Caco-2 (cell line): ENCODE measurements at regions not wholly inside any gene's neighbourhood (a gene's known extent, or its start where the extent isn't known, plus 50 kb on each side); places are given as distances from the start of the nearest gene placed in this dataset.

Experiments
- BruUV-seq: library from RNA; stranded (reverse); fragments of 400-500 nt; replicated peaks from 2 replicates; lab custom pipeline; 2021; lab: Mats Ljungman, UMichigan
- CTCF ChIA-PET: fragments of 300-600 bp; sonication (Branson Sonifier 250); formaldehyde crosslinking; loops from one replicate; lab custom pipeline; 2022; ENCODE audit warnings: antibody characterized with exemption; lab: Charles Lee
- POLR2A ChIA-PET: fragments of 300-600 bp; sonication (Branson Sonifier 250); formaldehyde crosslinking; loops from one replicate; lab custom pipeline; 2022; ENCODE audit warnings: antibody characterized with exemption; lab: Charles Lee
- DNase-seq, 2 experiments: peaks; one replicate each; pipeline versions ENCODE4 v3.0.0 to v3.0.0-alpha.2; 2020 to 2022
- H3K27me3 ChIP-seq: replicated peaks from 2 replicates; pipeline ENCODE4 v1.6.0; 2011; ENCODE audit warnings: low read length; ENCODE audit not compliant: control insufficient read depth, insufficient read depth
- H3K36me3 ChIP-seq: 2 replicates; pipeline ENCODE4 v1.5.1; 2011; ENCODE audit warnings: low read length; ENCODE audit not compliant: control insufficient read depth, insufficient read depth
- H3K4me1 ChIP-seq: fragments of 250-450 bp; sonication (Bioruptor Pico); 2 replicates; pipeline ENCODE4 v1.5.1; 2020; ENCODE audit warnings: mild to moderate bottlenecking
- H3K4me3 ChIP-seq: 2 replicates; pipeline ENCODE4 v1.5.1; 2011; ENCODE audit warnings: low read depth, mild to moderate bottlenecking, control low read depth, low read length
- H3K9me3 ChIP-seq: fragments of 250-450 bp; sonication (Bioruptor Pico); 2 replicates; pipeline ENCODE4 v1.5.1; 2020; ENCODE audit warnings: mild to moderate bottlenecking, moderate library complexity
- H3K27ac Mint-ChIP-seq: one replicate; pipeline ENCODE4 v1.8.0; 2022; ENCODE audit warnings: mixed read lengths; ENCODE audit not compliant: unreplicated experiment
- H3K27me3 Mint-ChIP-seq: one replicate; pipeline ENCODE4 v1.8.0; 2022; ENCODE audit warnings: mixed read lengths; ENCODE audit not compliant: insufficient read depth, unreplicated experiment
- H3K36me3 Mint-ChIP-seq: one replicate; pipeline ENCODE4 v1.8.0; 2022; ENCODE audit warnings: mild to moderate bottlenecking, mixed read lengths; ENCODE audit not compliant: insufficient read depth, unreplicated experiment
- H3K4me1 Mint-ChIP-seq: one replicate; pipeline ENCODE4 v1.8.0; 2022; ENCODE audit warnings: low read depth, mixed read lengths; ENCODE audit not compliant: unreplicated experiment
- H3K4me3 Mint-ChIP-seq: one replicate; pipeline ENCODE4 v1.8.0; 2022; ENCODE audit warnings: mild to moderate bottlenecking, moderate library complexity, mixed read lengths; ENCODE audit not compliant: unreplicated experiment
- H3K9me3 Mint-ChIP-seq: one replicate; pipeline ENCODE4 v1.8.0; 2022; ENCODE audit warnings: mixed read lengths; ENCODE audit not compliant: unreplicated experiment
- intact Hi-C: fragments of 100-400 bp; cut with micrococcal nuclease; formaldehyde crosslinking; loops from one replicate; pipeline ENCODE4 v1.10.0; 2022; ENCODE audit not compliant: unreplicated experiment
- TF ChIP-seq, protein P1 (sequence below), 2 experiments: fragments of 200-600 bp in 1 of 2; IDR thresholded peaks; 1 replicate in 1 of 2; 2 replicates in 1 of 2; pipeline versions ENCODE4 v1.5.1 to v1.8.0; 2011 to 2022; ENCODE audit warnings: antibody characterized with exemption in 1 of 2, control low read depth in 1 of 2, inconsistent platforms in 1 of 2, low read depth in 1 of 2, low read length in 1 of 2, mild to moderate bottlenecking in 1 of 2, moderate library complexity in 1 of 2; ENCODE audit not compliant: insufficient read depth in 1 of 2, severe bottlenecking in 1 of 2, unreplicated experiment in 1 of 2

DNA sequence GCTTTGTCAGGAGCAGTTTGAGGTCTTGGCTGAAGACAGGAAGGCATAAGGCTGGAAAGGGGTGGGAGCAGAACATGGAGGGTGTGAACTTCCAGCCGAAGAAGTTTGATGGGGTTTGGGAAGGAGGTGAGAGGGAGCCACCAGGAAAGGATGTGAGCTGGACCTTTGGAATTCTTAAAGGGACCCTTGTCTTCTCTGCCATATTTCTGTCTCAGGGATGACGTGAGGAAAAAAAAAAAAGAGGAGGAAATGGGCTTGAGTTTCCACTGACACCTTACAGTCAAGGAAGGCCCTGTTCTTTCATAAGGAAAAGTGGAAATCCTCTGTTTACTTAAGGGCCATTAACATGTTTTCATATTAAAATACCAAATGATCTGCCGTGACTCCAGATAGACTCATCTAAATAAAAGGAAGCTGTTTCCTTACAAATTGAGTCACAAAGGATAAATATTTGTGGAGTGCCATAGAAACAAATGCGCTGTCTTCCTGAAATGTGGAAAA lies 132.1 kb downstream of the PALM2AKAP2 start:
- Mint-ChIP-seq H3K36me3 (no peaks in the 10 kb centered on the region), H3K27me3 (no peaks in the 10 kb centered on the region), H3K27ac (no peak overlapping the region), H3K4me3 (no peak overlapping the region), H3K4me1 (no peaks in the 10 kb centered on the region), H3K9me3 (no peaks in the 10 kb centered on the region)
- TF ChIP-seq, protein P1, sequence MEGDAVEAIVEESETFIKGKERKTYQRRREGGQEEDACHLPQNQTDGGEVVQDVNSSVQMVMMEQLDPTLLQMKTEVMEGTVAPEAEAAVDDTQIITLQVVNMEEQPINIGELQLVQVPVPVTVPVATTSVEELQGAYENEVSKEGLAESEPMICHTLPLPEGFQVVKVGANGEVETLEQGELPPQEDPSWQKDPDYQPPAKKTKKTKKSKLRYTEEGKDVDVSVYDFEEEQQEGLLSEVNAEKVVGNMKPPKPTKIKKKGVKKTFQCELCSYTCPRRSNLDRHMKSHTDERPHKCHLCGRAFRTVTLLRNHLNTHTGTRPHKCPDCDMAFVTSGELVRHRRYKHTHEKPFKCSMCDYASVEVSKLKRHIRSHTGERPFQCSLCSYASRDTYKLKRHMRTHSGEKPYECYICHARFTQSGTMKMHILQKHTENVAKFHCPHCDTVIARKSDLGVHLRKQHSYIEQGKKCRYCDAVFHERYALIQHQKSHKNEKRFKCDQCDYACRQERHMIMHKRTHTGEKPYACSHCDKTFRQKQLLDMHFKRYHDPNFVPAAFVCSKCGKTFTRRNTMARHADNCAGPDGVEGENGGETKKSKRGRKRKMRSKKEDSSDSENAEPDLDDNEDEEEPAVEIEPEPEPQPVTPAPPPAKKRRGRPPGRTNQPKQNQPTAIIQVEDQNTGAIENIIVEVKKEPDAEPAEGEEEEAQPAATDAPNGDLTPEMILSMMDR (IDR thresholded peaks at IDR 0.05; ENCODE audit: insufficient read depth in 1 of 2, low read depth in 1 of 2, low read length in 1 of 2, severe bottlenecking in 1 of 2, unreplicated experiment in 1 of 2) = no peak
- Histone ChIP-seq H3K9me3 (no peaks in the 10 kb centered on the region), H3K4me3 (no peak overlapping the region), H3K27me3 (no peaks in the 10 kb centered on the region), H3K4me1 (no peaks in the 10 kb centered on the region), H3K36me3 (no peaks in the 10 kb centered on the region)
- BruUV-seq = no TSS peak
- ChIA-PET POLR2A (no interaction called here), CTCF (interaction anchor here (1.3 kb wide), 1 partner anchor 9 kb away, joined by 4 read pairs; no protein-coding TSS in a partner anchor)
- intact Hi-C loops = no loop called here
- no peak for DNase-seq

DNA sequence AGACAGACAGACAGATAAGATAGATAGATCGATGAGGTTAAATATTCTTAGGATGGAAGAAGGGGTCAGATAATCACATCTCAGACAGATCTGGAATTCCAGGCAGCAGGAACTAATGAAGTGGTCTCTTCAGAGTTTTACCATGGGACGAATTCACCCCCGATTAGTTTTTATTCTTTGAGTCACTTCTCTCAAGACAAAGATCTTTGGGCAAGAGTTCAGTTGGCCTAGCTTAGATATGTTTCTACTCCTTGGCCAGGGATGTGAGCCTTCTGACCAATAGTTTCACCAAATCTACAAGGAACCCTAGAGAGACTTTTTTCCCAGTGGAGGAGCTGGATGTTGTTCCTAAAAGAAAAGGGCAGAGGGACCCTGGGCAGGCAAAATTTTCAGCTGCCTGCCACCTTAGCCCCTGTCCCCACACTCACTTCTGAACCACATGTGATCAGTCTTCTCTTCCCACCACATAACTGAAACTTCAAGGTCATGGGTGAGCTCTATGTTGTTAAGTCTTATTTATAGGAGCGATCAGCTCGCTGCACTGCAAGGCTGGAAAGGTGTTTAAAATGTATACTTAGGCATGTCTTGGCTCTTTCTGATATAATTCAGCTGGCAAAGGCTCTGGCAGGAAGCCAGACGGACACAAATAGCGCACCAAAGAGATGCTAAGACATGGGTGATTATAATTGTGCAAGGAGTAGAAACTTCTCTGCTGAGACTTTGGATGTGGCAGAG lies 132.9 kb downstream of the PALM2AKAP2 start:
- no peak overlapping the region for H3K27ac Mint-ChIP-seq
- H3K4me1 ChIP-seq = no peaks in the 10 kb centered on the region
- H3K9me3 Mint-ChIP-seq = no peaks in the 10 kb centered on the region
- no peaks in the 10 kb centered on the region for H3K36me3 Mint-ChIP-seq
- ChIA-PET POLR2A (no interaction called here), CTCF (interaction anchor here (1.3 kb wide), 1 partner anchor 10 kb away, joined by 4 read pairs; no protein-coding TSS in a partner anchor)
- H3K4me3 ChIP-seq = no peak overlapping the region
- no peak overlapping the region for H3K4me3 Mint-ChIP-seq
- no peaks in the 10 kb centered on the region for H3K4me1 Mint-ChIP-seq
- no peaks in the 10 kb centered on the region for H3K9me3 ChIP-seq
- no peaks in the 10 kb centered on the region for H3K27me3 ChIP-seq
- DNase-seq = no peak
- TF ChIP-seq, protein P1 (IDR thresholded peaks at IDR 0.05; ENCODE audit: insufficient read depth in 1 of 2, low read depth in 1 of 2, low read length in 1 of 2, severe bottlenecking in 1 of 2, unreplicated experiment in 1 of 2) = no peak
- H3K27me3 Mint-ChIP-seq = no peaks in the 10 kb centered on the region
- intact Hi-C loops = no loop called here
- no TSS peak for BruUV-seq
- H3K36me3 ChIP-seq = no peaks in the 10 kb centered on the region

DNA sequence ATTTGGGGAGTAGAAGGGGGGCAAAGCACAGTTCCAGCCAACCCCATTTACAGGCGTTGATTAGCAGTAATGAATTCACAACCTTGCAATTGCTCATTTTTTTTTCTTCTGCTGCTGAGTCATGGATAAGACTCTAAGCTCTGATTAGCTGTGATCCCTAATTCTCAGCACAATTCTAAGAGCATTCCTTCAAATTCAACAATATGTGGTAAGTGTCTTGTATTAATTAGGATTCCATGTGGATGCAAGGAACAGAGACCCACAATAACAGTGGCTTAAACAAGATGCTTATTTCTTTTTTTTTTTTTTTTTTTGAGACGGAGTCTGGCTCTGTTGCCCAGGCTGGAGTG lies 133.4 kb downstream of the PALM2AKAP2 start:
- Histone ChIP-seq H3K9me3 (no peaks in the 10 kb centered on the region), H3K36me3 (no peaks in the 10 kb centered on the region), H3K4me1 (no peaks in the 10 kb centered on the region), H3K27me3 (no peaks in the 10 kb centered on the region), H3K4me3 (no peak overlapping the region)
- BruUV-seq = no TSS peak
- no peaks in the 10 kb centered on the region for H3K9me3 Mint-ChIP-seq
- no peak overlapping the region for H3K4me3 Mint-ChIP-seq
- no peaks in the 10 kb centered on the region for H3K4me1 Mint-ChIP-seq
- intact Hi-C loops = no loop called here
- H3K27me3 Mint-ChIP-seq = no peaks in the 10 kb centered on the region
- DNase-seq = no peak
- ChIA-PET CTCF (interaction anchor here (0.6 kb wide), 1 partner anchor 39 kb away, joined by 4 read pairs; no protein-coding TSS in a partner anchor), POLR2A (no interaction called here)
- no peaks in the 10 kb centered on the region for H3K36me3 Mint-ChIP-seq
- H3K27ac Mint-ChIP-seq = no peak overlapping the region
- TF ChIP-seq, protein P1 (IDR thresholded peaks at IDR 0.05; ENCODE audit: insufficient read depth in 1 of 2, low read depth in 1 of 2, low read length in 1 of 2, severe bottlenecking in 1 of 2, unreplicated experiment in 1 of 2) = no peak
